Thyroid gland (tissue), 4 donors: ENCODE measurements at regions not wholly inside any gene's neighbourhood (a gene's known extent, or its start where the extent isn't known, plus 50 kb on each side); places are given as distances from the start of the nearest gene placed in this dataset.

ENCODE experiments used
- POLR2A ChIP-seq, 2 donors: fragments of 450-650 bp; IDR thresholded peaks; one replicate each; pipeline ENCODE4 v1.6.1; 2017; ENCODE audit warnings: antibody characterized with exemption in 2 of 2, mild to moderate bottlenecking in 2 of 2, moderate library complexity in 1 of 2
- TF ChIP-seq, protein P1 (sequence below), 6 experiments: fragments of 200-600 bp in 3 of 6; fragments of 450-650 bp in 3 of 6; sonication (generic) in 3 of 6; IDR thresholded peaks; one replicate each; pipeline ENCODE4 v1.5.1; 2016 to 2019; ENCODE audit warnings: antibody characterized with exemption in 6 of 6, mild to moderate bottlenecking in 2 of 6, inconsistent platforms in 1 of 6, moderate library complexity in 1 of 6

DNA sequence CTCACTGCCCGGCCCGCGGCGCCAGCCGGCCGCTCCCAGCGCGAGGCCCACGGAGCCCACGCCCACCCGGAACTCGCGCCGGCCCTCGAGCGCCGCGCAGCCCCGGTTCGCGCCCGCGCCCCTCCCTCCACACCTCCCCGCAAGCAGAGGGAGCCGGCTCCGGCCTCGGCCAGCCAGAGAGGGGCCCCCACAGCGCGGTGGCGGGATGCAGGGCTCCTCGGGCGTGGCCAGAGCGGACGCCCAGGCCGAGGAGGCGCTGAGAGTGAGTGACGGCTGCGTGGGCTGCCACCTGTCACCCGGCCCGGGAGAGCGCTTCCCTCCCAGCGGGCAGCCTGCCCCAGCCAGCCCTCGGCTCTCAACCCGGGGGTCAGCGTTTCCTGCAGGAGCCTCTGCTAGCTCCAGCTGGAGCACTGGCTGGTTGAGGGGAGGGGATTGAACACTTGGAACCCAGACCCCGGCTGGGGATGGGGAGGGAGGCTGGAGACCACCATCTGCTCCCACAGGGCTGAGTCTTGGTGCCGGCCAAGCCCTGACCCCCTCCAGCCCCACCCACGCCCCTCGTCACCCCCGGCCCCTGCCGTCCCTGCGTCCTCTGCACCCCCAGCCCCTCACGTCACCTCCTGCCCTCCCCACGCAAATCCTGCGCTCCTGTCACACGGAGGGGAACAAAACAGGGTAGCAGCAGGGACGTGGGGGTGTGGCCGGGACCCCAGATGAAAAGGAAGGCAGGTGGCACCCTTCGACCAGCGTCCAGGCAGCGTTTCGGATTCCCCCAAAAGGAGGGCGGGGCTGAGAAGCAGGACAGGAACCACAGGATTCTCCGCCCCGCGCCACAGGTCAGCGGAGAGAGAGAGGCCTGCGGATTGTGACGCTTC lies 157.0 kb downstream of the BRD1 start:
- TF ChIP-seq POLR2A (IDR thresholded peaks at IDR 0.05) = no peak
- TF ChIP-seq, protein P1, sequence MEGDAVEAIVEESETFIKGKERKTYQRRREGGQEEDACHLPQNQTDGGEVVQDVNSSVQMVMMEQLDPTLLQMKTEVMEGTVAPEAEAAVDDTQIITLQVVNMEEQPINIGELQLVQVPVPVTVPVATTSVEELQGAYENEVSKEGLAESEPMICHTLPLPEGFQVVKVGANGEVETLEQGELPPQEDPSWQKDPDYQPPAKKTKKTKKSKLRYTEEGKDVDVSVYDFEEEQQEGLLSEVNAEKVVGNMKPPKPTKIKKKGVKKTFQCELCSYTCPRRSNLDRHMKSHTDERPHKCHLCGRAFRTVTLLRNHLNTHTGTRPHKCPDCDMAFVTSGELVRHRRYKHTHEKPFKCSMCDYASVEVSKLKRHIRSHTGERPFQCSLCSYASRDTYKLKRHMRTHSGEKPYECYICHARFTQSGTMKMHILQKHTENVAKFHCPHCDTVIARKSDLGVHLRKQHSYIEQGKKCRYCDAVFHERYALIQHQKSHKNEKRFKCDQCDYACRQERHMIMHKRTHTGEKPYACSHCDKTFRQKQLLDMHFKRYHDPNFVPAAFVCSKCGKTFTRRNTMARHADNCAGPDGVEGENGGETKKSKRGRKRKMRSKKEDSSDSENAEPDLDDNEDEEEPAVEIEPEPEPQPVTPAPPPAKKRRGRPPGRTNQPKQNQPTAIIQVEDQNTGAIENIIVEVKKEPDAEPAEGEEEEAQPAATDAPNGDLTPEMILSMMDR (IDR thresholded peaks at IDR 0.05) = no peak
